HEK293 (cell line): ENCODE measurements at regions not wholly inside any gene's neighbourhood (a gene's known extent, or its start where the extent isn't known, plus 50 kb on each side); places are given as distances from the start of the nearest gene placed in this dataset.

Experiments used
- CTCF ChIA-PET: fragments of 350-600 bp; formaldehyde crosslinking; extraction: SDS; loops from one replicate; lab custom pipeline; 2021; ENCODE audit warnings: antibody characterized with exemption; lab: Yijun Ruan, JAX
- POLR2A ChIA-PET: fragments of 300-600 bp; formaldehyde crosslinking; extraction: SDS; loops from one replicate; lab custom pipeline; 2020; ENCODE audit warnings: antibody characterized with exemption, inconsistent platforms; lab: Yijun Ruan, JAX
- H3K27ac ChIP-seq: fragments of 200-500 bp; sonication (Bioruptor generic); 2 replicates; pipeline ENCODE4 v1.5.1; 2014; ENCODE audit warnings: low read depth, low read length, control low read depth, inconsistent platforms; ENCODE audit errors: extremely low read depth
- H3K36me3 ChIP-seq, 2 experiments: fragments of 200-500 bp in 1 of 2; sonication (Bioruptor generic) in 1 of 2; 1 replicate in 1 of 2; 2 replicates in 1 of 2; pipeline ENCODE4 v1.5.1; 2014 to 2017; ENCODE audit warnings: inconsistent platforms in 2 of 2, low read length in 2 of 2; ENCODE audit not compliant: control insufficient read depth in 2 of 2, insufficient read depth in 1 of 2
- H3K4me1 ChIP-seq: fragments of 200-500 bp; sonication (Bioruptor generic); 2 replicates; pipeline ENCODE4 v1.5.1; 2014; ENCODE audit warnings: mild to moderate bottlenecking, low read length, inconsistent platforms; ENCODE audit not compliant: control insufficient read depth, insufficient read depth
- H3K4me3 ChIP-seq: 2 replicates; pipeline ENCODE4 v1.5.1; 2011; ENCODE audit warnings: low read depth, mild to moderate bottlenecking, control low read depth, low read length, moderate library complexity
- H3K9me3 ChIP-seq: fragments of 200-500 bp; sonication (Bioruptor generic); 2 replicates; pipeline ENCODE4 v1.5.1; 2014; ENCODE audit warnings: low read depth, low read length, inconsistent platforms; ENCODE audit not compliant: control insufficient read depth, insufficient read depth
- KLF8 ChIP-seq: fragments of 450-650 bp; formaldehyde crosslinking; IDR thresholded peaks from 2 replicates; pipeline ENCODE4 v1.5.1; 2016; ENCODE audit warnings: missing biosample characterization, missing genetic modification characterization
- OSR2 ChIP-seq: fragments of 450-650 bp; formaldehyde crosslinking; IDR thresholded peaks from 2 replicates; pipeline ENCODE4 v1.5.1; 2016; ENCODE audit warnings: missing biosample characterization, missing genetic modification characterization
- SETDB1 ChIP-seq: IDR thresholded peaks from one replicate; pipeline ENCODE4 v1.6.1; 2017; ENCODE audit warnings: mild to moderate bottlenecking, low read length, moderate library complexity, mixed read lengths; ENCODE audit not compliant: insufficient read length
- SP3 ChIP-seq: fragments of 450-650 bp; formaldehyde crosslinking; IDR thresholded peaks from 2 replicates; pipeline ENCODE4 v1.5.1; 2016; ENCODE audit warnings: missing biosample characterization, missing genetic modification characterization
- WT1 ChIP-seq: fragments of 450-650 bp; formaldehyde crosslinking; IDR thresholded peaks from 2 replicates; pipeline ENCODE4 v1.5.1; 2016; ENCODE audit warnings: missing biosample characterization, missing genetic modification characterization
- ZNF121 ChIP-seq: fragments of 450-650 bp; formaldehyde crosslinking; IDR thresholded peaks from 2 replicates; pipeline ENCODE4 v1.5.1; 2016; ENCODE audit warnings: missing biosample characterization, missing genetic modification characterization
- ZNF140 ChIP-seq: fragments of 450-650 bp; formaldehyde crosslinking; IDR thresholded peaks from 2 replicates; pipeline ENCODE4 v1.5.1; 2016; ENCODE audit warnings: missing biosample characterization, missing genetic modification characterization
- ZNF19 ChIP-seq: fragments of 450-650 bp; formaldehyde crosslinking; IDR thresholded peaks from 2 replicates; pipeline ENCODE4; 2016; ENCODE audit warnings: missing biosample characterization, missing genetic modification characterization, low read depth
- ZNF214 ChIP-seq: fragments of 450-650 bp; formaldehyde crosslinking; IDR thresholded peaks from 2 replicates; pipeline ENCODE4 v1.5.1; 2017; ENCODE audit warnings: missing biosample characterization, mild to moderate bottlenecking, missing genetic modification characterization, borderline replicate concordance
- ZNF26 ChIP-seq: fragments of 450-650 bp; formaldehyde crosslinking; IDR thresholded peaks from 2 replicates; pipeline ENCODE4 v1.5.1; 2016; ENCODE audit warnings: missing biosample characterization, missing genetic modification characterization
- ZNF266 ChIP-seq: fragments of 450-650 bp; formaldehyde crosslinking; IDR thresholded peaks from 2 replicates; pipeline ENCODE4 v1.5.1; 2016; ENCODE audit warnings: missing biosample characterization, missing genetic modification characterization, low read depth
- ZNF311 ChIP-seq: fragments of 450-650 bp; formaldehyde crosslinking; IDR thresholded peaks from 2 replicates; pipeline ENCODE4 v1.5.1; 2017; ENCODE audit warnings: missing biosample characterization, missing genetic modification characterization, borderline replicate concordance
- ZNF350 ChIP-seq: fragments of 450-650 bp; formaldehyde crosslinking; IDR thresholded peaks from 2 replicates; pipeline ENCODE4 v1.5.0; 2017; ENCODE audit warnings: missing biosample characterization, mild to moderate bottlenecking, missing genetic modification characterization
- ZNF416 ChIP-seq: fragments of 450-650 bp; formaldehyde crosslinking; IDR thresholded peaks from 2 replicates; pipeline ENCODE4 v1.5.1; 2016; ENCODE audit warnings: missing biosample characterization, missing genetic modification characterization
- ZNF423 ChIP-seq: fragments of 450-650 bp; formaldehyde crosslinking; IDR thresholded peaks from 2 replicates; pipeline ENCODE4 v1.5.1; 2016; ENCODE audit warnings: missing biosample characterization, missing genetic modification characterization
- ZNF433 ChIP-seq: fragments of 450-650 bp; formaldehyde crosslinking; IDR thresholded peaks from 2 replicates; pipeline ENCODE4 v1.5.1; 2016; ENCODE audit warnings: missing biosample characterization, missing genetic modification characterization, low read depth
- ZNF518A ChIP-seq: fragments of 450-650 bp; formaldehyde crosslinking; conservative IDR thresholded peaks from 2 replicates; pipeline ENCODE4 v1.5.1; 2016; ENCODE audit warnings: low read depth, missing biosample characterization, missing genetic modification characterization
- ZNF521 ChIP-seq: fragments of 450-650 bp; formaldehyde crosslinking; IDR thresholded peaks from 2 replicates; pipeline ENCODE4 v1.5.1; 2017; ENCODE audit warnings: missing biosample characterization, mild to moderate bottlenecking, missing genetic modification characterization
- ZNF596 ChIP-seq: fragments of 450-650 bp; IDR thresholded peaks from 2 replicates; pipeline ENCODE4 v1.5.0; 2018; ENCODE audit warnings: missing biosample characterization, mild to moderate bottlenecking, missing genetic modification characterization, moderate library complexity
- ZNF624 ChIP-seq: fragments of 450-650 bp; formaldehyde crosslinking; IDR thresholded peaks from 2 replicates; pipeline ENCODE4 v1.5.1; 2017; ENCODE audit warnings: missing biosample characterization, missing genetic modification characterization
- ZNF701 ChIP-seq: fragments of 450-650 bp; formaldehyde crosslinking; IDR thresholded peaks from 2 replicates; pipeline ENCODE4 v1.5.1; 2016; ENCODE audit warnings: missing biosample characterization, missing genetic modification characterization
- ZNF837 ChIP-seq: fragments of 450-650 bp; formaldehyde crosslinking; IDR thresholded peaks from 2 replicates; pipeline ENCODE4 v1.5.1; 2016; ENCODE audit warnings: missing biosample characterization, missing genetic modification characterization
- ZSCAN23 ChIP-seq: fragments of 450-650 bp; formaldehyde crosslinking; IDR thresholded peaks from 2 replicates; pipeline ENCODE4 v1.5.1; 2016; ENCODE audit warnings: missing biosample characterization, missing genetic modification characterization
- TF ChIP-seq, protein P1 (sequence below): fragments of 450-650 bp; formaldehyde crosslinking; IDR thresholded peaks from 2 replicates; pipeline ENCODE4 v1.5.1; 2016; ENCODE audit warnings: missing biosample characterization, missing genetic modification characterization

GRCh38 chr14:41171045-41171444 lies 435.6 kb upstream of the LRFN5 start:
- CTCF ChIA-PET, result no interaction called here
- Histone ChIP-seq H3K4me1 (no peaks in the 10 kb centered on the region), H3K27ac (no peak overlapping the region), H3K9me3 (no peaks in the 10 kb centered on the region), H3K36me3 (no peaks in the 10 kb centered on the region), H3K4me3 (no peak overlapping the region)
- POLR2A ChIA-PET, result no interaction called here
- TF ChIP-seq WT1 (no peak), ZNF701 (no peak), ZNF214 (no peak), ZNF26 (no peak), ZNF266 (tag by site-specific recombination) (no peak), SETDB1 (no peak)
- TF ChIP-seq, protein P1, sequence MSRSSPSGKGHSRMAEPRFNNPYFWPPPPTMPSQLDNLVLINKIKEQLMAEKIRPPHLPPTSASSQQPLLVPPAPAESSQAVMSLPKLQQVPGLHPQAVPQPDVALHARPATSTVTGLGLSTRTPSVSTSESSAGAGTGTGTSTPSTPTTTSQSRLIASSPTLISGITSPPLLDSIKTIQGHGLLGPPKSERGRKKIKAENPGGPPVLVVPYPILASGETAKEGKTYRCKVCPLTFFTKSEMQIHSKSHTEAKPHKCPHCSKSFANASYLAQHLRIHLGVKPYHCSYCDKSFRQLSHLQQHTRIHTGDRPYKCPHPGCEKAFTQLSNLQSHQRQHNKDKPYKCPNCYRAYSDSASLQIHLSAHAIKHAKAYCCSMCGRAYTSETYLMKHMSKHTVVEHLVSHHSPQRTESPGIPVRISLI (tag by site-specific recombination), result no peak

- POLR2A ChIA-PET, result no interaction called here
- TF ChIP-seq ZNF121, result no peak
- TF ChIP-seq ZNF140, result no peak
- TF ChIP-seq ZNF311 (tag by site-specific recombination), result no peak
- no peak for TF ChIP-seq ZNF423 (tag by site-specific recombination)
- no peak for TF ChIP-seq SP3 (tag by site-specific recombination)
- no peak for TF ChIP-seq OSR2 (tag by site-specific recombination)
- no peak for TF ChIP-seq ZNF521 (tag by site-specific recombination)
- no peak for TF ChIP-seq ZNF433
- TF ChIP-seq ZSCAN23, result no peak
- no peak for TF ChIP-seq ZNF350
- no peak for TF ChIP-seq ZNF518A (tag by site-specific recombination)
- TF ChIP-seq ZNF416 (tag by site-specific recombination), result no peak
- TF ChIP-seq ZNF596, result no peak
- no peak for TF ChIP-seq KLF8 (tag by site-specific recombination)
- no peak for TF ChIP-seq ZNF624 (tag by site-specific recombination)
- TF ChIP-seq ZNF19, result no peak
- TF ChIP-seq ZNF837 (tag by site-specific recombination), result no peak
- H3K4me1 ChIP-seq, result no peaks in the 10 kb centered on the region
- no peak overlapping the region for H3K4me3 ChIP-seq
- H3K9me3 ChIP-seq, result no peaks in the 10 kb centered on the region
- no peaks in the 10 kb centered on the region for H3K36me3 ChIP-seq
- CTCF ChIA-PET, result no interaction called here
- H3K27ac ChIP-seq, result no peak overlapping the region
Observed at GRCh38 chr14:41167040-41167439, 439.6 kb upstream of the LRFN5 start.
